Smooth muscle cell (in vitro differentiated cells): ENCODE measurements at regions not wholly inside any gene's neighbourhood (a gene's known extent, or its start where the extent isn't known, plus 50 kb on each side); places are given as distances from the start of the nearest gene placed in this dataset.

ENCODE experiments used
- DNase-seq: peaks from one replicate; lab custom pipeline; 2025; ENCODE audit not compliant: unreplicated experiment; lab: John Stamatoyannopoulos, UW
- H2AFZ ChIP-seq: fragments of 200-600 bp; sonication (generic); 2 replicates; pipeline ENCODE4 v1.6.0; 2016; ENCODE audit warnings: antibody characterized with exemption, low read depth, mild to moderate bottlenecking
- H3F3A ChIP-seq: fragments of 200-600 bp; sonication (generic); 2 replicates; pipeline ENCODE4 v1.6.0; 2017; ENCODE audit warnings: antibody characterized with exemption, low read depth
- H3K27ac ChIP-seq: fragments of 200-600 bp; sonication (generic); 2 replicates; pipeline ENCODE4 v1.5.1; 2016; ENCODE audit warnings: low read depth, mild to moderate bottlenecking
- H3K27me3 ChIP-seq: fragments of 200-600 bp; sonication (generic); 2 replicates; pipeline ENCODE4 v1.6.1; 2016; ENCODE audit warnings: low read depth, mild to moderate bottlenecking
- H3K36me3 ChIP-seq: fragments of 200-600 bp; sonication (generic); 2 replicates; pipeline ENCODE4 v1.5.1; 2016; ENCODE audit warnings: low read depth
- H3K4me1 ChIP-seq: fragments of 200-600 bp; sonication (generic); 2 replicates; pipeline ENCODE4 v1.5.1; 2016; ENCODE audit warnings: low read depth
- H3K4me2 ChIP-seq: fragments of 200-600 bp; sonication (generic); 2 replicates; pipeline ENCODE4 v1.6.0; 2016; ENCODE audit warnings: mild to moderate bottlenecking
- H3K4me3 ChIP-seq: fragments of 200-600 bp; sonication (generic); 2 replicates; pipeline ENCODE4 v1.5.1; 2016; ENCODE audit warnings: mild to moderate bottlenecking
- H3K79me2 ChIP-seq: fragments of 200-600 bp; sonication (generic); 2 replicates; pipeline ENCODE4 v1.6.0; 2016; ENCODE audit warnings: low read depth, mild to moderate bottlenecking
- H3K9ac ChIP-seq: fragments of 200-600 bp; sonication (generic); 2 replicates; pipeline ENCODE4 v1.6.0; 2016; ENCODE audit warnings: low read depth
- H3K9me3 ChIP-seq: fragments of 200-600 bp; sonication (generic); replicated peaks from 2 replicates; pipeline ENCODE4 v1.5.1; 2016; ENCODE audit warnings: low read depth
- H4K20me1 ChIP-seq: fragments of 200-600 bp; sonication (generic); 2 replicates; pipeline ENCODE4 v1.6.0; 2016; ENCODE audit warnings: low read depth
- WGBS: methylation state at CpG from one replicate; pipeline ENCODE4 v1.1.7; 2016; ENCODE audit warnings: low lambda C conversion rate; 5-methylcytosine and 5-hydroxymethylcytosine counted together
- TF ChIP-seq, protein P1 (sequence below): fragments of 200-600 bp; sonication (generic); IDR thresholded peaks from 2 replicates; pipeline ENCODE4 v1.5.1; 2017; ENCODE audit warnings: borderline replicate concordance, mild to moderate bottlenecking, antibody characterized with exemption; ENCODE audit not compliant: insufficient read depth, poor library complexity, severe bottlenecking

DNA sequence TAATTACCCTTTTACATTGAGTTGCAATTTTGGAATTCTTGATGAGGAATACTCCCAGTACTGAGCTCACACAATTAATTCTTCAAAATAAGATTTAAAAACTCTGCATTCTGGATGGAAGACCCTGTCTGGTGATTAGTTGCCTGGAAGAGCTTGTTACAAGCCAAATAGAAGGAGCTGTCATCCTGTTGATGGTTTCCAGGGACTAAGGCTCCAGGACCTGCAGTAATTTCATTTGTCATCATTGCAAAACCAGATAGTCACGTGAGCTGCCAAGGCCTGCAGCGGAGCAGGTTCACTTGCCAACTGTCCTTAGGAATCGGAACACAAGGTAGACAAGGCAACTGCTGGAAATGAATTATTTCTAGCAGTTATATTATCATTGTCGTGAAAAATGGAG lies 597.7 kb downstream of the CCDC171 start:
- H4K20me1 ChIP-seq, result no peaks in the 10 kb centered on the region
- no peaks in the 10 kb centered on the region for H3K4me1 ChIP-seq
- no peak overlapping the region for H3K4me3 ChIP-seq
- no peaks in the 10 kb centered on the region for H3K36me3 ChIP-seq
- peak overlapping the region; percentile 40 for H3K27ac ChIP-seq
- no peaks in the 10 kb centered on the region for H3K9me3 ChIP-seq
- TF ChIP-seq, protein P1, sequence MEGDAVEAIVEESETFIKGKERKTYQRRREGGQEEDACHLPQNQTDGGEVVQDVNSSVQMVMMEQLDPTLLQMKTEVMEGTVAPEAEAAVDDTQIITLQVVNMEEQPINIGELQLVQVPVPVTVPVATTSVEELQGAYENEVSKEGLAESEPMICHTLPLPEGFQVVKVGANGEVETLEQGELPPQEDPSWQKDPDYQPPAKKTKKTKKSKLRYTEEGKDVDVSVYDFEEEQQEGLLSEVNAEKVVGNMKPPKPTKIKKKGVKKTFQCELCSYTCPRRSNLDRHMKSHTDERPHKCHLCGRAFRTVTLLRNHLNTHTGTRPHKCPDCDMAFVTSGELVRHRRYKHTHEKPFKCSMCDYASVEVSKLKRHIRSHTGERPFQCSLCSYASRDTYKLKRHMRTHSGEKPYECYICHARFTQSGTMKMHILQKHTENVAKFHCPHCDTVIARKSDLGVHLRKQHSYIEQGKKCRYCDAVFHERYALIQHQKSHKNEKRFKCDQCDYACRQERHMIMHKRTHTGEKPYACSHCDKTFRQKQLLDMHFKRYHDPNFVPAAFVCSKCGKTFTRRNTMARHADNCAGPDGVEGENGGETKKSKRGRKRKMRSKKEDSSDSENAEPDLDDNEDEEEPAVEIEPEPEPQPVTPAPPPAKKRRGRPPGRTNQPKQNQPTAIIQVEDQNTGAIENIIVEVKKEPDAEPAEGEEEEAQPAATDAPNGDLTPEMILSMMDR, result no peak
- DNase-seq, result no peak
- H2AFZ ChIP-seq, result no peak overlapping the region
- H3F3A ChIP-seq, result no peaks in the 10 kb centered on the region
- 50% methylated on average over 4 of the region's 4 CpGs for WGBS
- no peaks in the 10 kb centered on the region for H3K27me3 ChIP-seq
- H3K79me2 ChIP-seq, result no peaks in the 10 kb centered on the region
- no peak overlapping the region for H3K9ac ChIP-seq
- H3K4me2 ChIP-seq, result no peak overlapping the region

DNA sequence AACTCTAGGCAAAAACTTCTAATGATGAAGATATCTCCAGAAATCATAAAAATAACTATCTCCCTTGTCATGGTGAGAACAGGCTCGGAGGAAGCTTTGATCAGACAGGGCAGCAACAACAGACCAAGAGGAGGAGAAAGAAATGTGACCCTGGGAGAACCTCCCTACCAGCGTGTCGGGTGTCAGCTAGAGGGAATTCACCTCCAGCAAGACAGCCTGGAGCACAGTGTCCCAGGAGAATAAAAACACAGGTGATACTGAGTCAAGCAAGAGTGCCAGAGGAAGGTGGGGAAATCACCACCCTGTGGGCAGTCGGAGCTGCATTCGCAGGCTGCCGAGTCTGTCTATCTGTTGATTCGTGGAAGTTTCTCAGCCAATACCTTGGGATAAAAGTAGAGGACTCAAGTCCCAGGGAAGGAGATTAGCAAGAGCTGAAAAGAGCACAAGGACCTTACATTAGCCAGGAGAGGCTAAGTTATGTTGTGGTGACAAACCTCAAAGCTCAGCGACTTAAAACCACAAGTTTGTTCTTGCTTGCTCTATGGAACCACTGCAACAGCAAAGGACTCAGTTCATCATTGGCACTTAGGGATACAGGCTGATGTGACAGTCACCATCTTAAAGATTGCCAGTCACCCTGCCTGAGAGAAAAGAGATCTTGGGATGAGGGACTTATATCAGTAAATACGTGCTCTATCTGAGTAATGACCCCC lies 598.3 kb downstream of the CCDC171 start:
- H3K4me2 ChIP-seq, result no peak overlapping the region
- no peak for DNase-seq
- H3K36me3 ChIP-seq, result no peaks in the 10 kb centered on the region
- no peak overlapping the region for H3K4me3 ChIP-seq
- no peaks in the 10 kb centered on the region for H3K79me2 ChIP-seq
- 40% methylated on average over 9 of the region's 9 CpGs for WGBS
- peak overlapping the region; percentile 40 for H3K27ac ChIP-seq
- no peaks in the 10 kb centered on the region for H3F3A ChIP-seq
- TF ChIP-seq, protein P1, result no peak
- no peaks in the 10 kb centered on the region for H3K4me1 ChIP-seq
- H3K9ac ChIP-seq, result no peak overlapping the region
- no peaks in the 10 kb centered on the region for H3K27me3 ChIP-seq
- no peaks in the 10 kb centered on the region for H4K20me1 ChIP-seq
- no peaks in the 10 kb centered on the region for H3K9me3 ChIP-seq
- no peak overlapping the region for H2AFZ ChIP-seq

DNA sequence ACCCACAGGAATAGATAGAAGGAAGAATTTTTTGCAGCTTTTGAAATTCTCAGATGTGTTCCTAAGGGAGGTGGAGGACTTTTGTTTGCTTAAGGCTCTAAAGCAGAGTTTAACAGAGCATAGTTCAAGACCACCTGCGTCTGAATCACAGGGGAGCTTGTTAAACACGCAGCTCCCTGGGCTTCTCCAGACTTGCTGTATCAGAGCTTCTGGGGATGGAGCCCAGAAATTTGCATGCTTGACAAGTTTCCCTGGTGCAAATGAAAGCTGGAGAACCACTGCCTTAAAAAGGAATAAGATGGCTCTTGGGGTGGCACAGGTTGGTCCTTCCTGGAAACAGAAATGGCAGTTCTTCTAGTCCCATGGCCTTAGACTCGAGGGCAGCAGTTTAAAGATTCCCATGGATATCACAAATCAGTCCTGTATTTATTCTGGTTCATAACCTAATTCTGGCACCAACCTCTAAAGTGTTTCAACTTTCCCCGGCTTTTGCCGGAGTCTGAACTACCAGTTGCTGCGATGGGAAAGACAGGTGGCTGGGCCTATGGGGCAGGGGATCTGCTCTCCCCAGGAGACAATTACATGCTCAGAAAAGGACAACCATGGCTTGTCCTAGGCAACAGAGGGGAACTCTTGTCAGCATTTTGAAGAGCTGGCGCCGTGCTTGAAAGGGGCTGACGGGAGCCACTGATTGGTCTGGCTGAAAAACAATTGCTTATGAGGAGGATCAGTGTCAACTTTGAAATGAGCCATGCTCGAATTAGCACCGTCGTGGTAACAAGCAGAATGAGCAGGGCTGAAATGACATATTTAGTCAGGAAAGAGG lies 599.6 kb downstream of the CCDC171 start:
- no peak overlapping the region for H2AFZ ChIP-seq
- H4K20me1 ChIP-seq, result no peaks in the 10 kb centered on the region
- no peaks in the 10 kb centered on the region for H3K36me3 ChIP-seq
- no peak overlapping the region for H3K4me2 ChIP-seq
- no peak overlapping the region for H3K9ac ChIP-seq
- no peaks in the 10 kb centered on the region for H3F3A ChIP-seq
- DNase-seq, result no peak
- H3K27me3 ChIP-seq, result no peaks in the 10 kb centered on the region
- WGBS, result 68% methylated on average over 12 of the region's 12 CpGs
- H3K4me3 ChIP-seq, result no peak overlapping the region
- H3K79me2 ChIP-seq, result no peaks in the 10 kb centered on the region
- TF ChIP-seq, protein P1, result no peak
- no peaks in the 10 kb centered on the region for H3K4me1 ChIP-seq
- no peak overlapping the region for H3K27ac ChIP-seq
- H3K9me3 ChIP-seq, result no peaks in the 10 kb centered on the region

DNA sequence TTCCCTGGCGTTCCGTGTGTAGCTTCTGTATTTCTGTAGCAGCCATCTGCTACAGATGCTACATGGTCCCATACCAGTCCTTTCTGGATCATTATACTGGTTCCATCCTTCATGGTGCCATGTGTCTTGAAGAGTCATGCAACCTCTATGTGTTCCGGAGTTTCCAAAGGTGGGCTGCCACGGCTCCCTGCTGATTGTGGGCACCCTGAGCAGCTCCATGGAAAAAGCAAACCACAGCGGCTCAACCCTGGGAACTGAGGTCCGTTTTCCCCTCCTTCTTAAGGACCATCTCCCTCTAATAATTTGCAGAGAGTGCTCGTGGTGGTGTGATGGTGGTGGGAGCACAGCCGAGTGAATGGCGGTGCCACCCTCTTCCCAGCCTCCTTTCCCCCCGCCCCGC lies 600.4 kb downstream of the CCDC171 start:
- Histone ChIP-seq H3K27me3 (no peaks in the 10 kb centered on the region), H2AFZ (no peak overlapping the region), H3K4me1 (no peaks in the 10 kb centered on the region), H3K9ac (no peak overlapping the region), H3F3A (peaks cover 3% of the 10 kb centered on the region), H3K36me3 (no peaks in the 10 kb centered on the region), H3K27ac (no peak overlapping the region), H3K79me2 (no peaks in the 10 kb centered on the region), H3K4me3 (no peak overlapping the region), H4K20me1 (no peaks in the 10 kb centered on the region), H3K9me3 (no peaks in the 10 kb centered on the region), H3K4me2 (no peak overlapping the region)
- TF ChIP-seq, protein P1, result no peak
- no peak for DNase-seq
- 94% methylated on average over 11 of the region's 11 CpGs for WGBS
